ENCODE measurements at regions not wholly inside any gene's neighbourhood (a gene's known extent, or its start where the extent isn't known, plus 50 kb on each side); places are given as distances from the start of the nearest gene placed in this dataset.

DNA sequence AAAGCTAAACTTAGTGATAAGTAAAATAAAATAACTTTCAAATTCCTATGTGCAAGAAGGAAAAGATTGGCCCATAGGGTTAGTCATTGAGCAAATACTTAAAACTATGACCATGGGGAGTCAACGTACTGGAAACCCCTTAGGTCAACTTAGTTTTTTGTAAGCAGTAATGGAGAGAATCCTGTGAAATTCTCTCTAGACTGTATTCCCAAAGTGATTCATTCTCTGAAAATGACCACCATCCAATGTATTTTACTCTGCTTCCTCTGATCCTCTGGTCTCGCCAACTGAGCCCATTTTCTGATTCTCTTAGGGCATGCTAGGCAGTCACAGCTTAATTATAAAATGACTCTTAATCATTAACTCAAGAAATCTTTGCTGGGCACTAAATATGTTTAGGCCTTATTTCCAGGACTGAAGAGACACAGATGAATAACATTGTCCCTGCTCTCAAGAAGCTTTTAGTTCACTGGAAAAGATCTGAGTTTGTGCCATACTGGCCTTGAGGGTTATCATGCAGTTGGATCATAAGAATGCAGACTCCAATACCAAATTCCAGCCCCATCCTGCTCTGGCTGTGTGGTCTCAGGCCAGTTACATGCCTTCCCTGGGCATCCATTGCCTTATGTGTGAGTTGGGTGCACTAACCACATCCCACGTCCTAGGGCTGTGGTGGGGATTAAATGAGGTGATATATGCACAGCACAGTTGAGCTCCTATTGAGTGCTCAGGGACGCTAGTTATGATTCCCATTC lies 732.4 kb downstream of the AACS start:
- H3K36me3 Mint-ChIP-seq = peaks cover 65% of the 10 kb centered on the region
- ATAC-seq (no peak), DNase-seq (ENCODE audit: low spot score) (no peak)
- ChIA-PET CTCF (no interaction called here), POLR2A (no interaction called here)
- H3K4me1 Mint-ChIP-seq = no peaks in the 10 kb centered on the region
- no peak overlapping the region for H3K27ac Mint-ChIP-seq
- peaks cover 76% of the 10 kb centered on the region for H3K9me3 Mint-ChIP-seq
- H3K4me3 Mint-ChIP-seq = no peak overlapping the region
- H3K27me3 Mint-ChIP-seq (ENCODE audit: low read depth) = peaks cover 6% of the 10 kb centered on the region
- no peak for TF ChIP-seq FOXP4 (CRISPR knock-in tag; IDR thresholded peaks at IDR 0.05)
- no peak for TF ChIP-seq CREM (CRISPR knock-in tag; IDR thresholded peaks at IDR 0.05)
- TF ChIP-seq NFE2L1 (CRISPR knock-in tag; IDR thresholded peaks at IDR 0.05) = no peak
- no peak for TF ChIP-seq ELF4 (CRISPR knock-in tag; IDR thresholded peaks at IDR 0.05; ENCODE audit: low read depth)
- no peak for TF ChIP-seq STAT6 (CRISPR knock-in tag; conservative IDR thresholded peaks at IDR 0.05; ENCODE audit: low read depth)
- TF ChIP-seq JUN (CRISPR knock-in tag; IDR thresholded peaks at IDR 0.05) = no peak
- no peak for TF ChIP-seq ZNF532 (CRISPR knock-in tag; IDR thresholded peaks at IDR 0.05; ENCODE audit: borderline replicate concordance)
- TF ChIP-seq MAX (CRISPR knock-in tag; IDR thresholded peaks at IDR 0.05) = no peak
- TF ChIP-seq TEAD4 (CRISPR knock-in tag; IDR thresholded peaks at IDR 0.05) = no peak
- no peak for TF ChIP-seq EMX1 (CRISPR knock-in tag; IDR thresholded peaks at IDR 0.05)
- no peak for TF ChIP-seq FOXK1 (CRISPR knock-in tag; IDR thresholded peaks at IDR 0.05)

DNA sequence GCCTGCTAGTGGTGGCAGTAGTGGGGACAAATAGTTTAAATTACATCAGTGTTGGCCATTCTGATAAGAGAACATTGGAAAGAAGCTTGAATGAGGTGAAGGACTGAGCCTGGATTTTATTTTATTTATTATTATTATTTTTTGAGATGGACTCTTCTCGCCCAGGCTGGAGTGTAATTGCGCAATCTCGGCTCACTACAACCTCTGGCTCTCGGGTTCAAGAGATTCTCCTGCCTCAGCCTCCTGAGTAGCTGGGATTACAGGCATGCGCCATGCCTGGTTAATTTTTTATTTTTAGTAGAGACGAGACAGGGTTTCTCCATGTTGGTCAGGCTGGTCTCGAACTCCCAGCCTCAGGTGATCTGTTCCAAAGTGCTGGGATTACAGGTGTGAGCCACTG lies 739.4 kb downstream of the AACS start:
- ChIA-PET POLR2A (no interaction called here), CTCF (no interaction called here)
- no peak overlapping the region for H3K27ac Mint-ChIP-seq
- no peak for ATAC-seq
- peaks cover 71% of the 10 kb centered on the region for H3K36me3 Mint-ChIP-seq
- H3K4me3 Mint-ChIP-seq = no peak overlapping the region
- H3K27me3 Mint-ChIP-seq (ENCODE audit: low read depth) = peaks cover 10% of the 10 kb centered on the region
- no peaks in the 10 kb centered on the region for H3K4me1 Mint-ChIP-seq
- no peak for DNase-seq (ENCODE audit: low spot score)
- no peak for TF ChIP-seq MXD4 (CRISPR knock-in tag; IDR thresholded peaks at IDR 0.05; ENCODE audit: borderline replicate concordance)
- TF ChIP-seq PREB (CRISPR knock-in tag; IDR thresholded peaks at IDR 0.05; ENCODE audit: borderline replicate concordance) = no peak
- no peak for TF ChIP-seq HMGA2 (CRISPR knock-in tag; IDR thresholded peaks at IDR 0.05)
- TF ChIP-seq RORB (CRISPR knock-in tag; IDR thresholded peaks at IDR 0.05) = no peak
- TF ChIP-seq NFATC4 (CRISPR knock-in tag; IDR thresholded peaks at IDR 0.05) = no peak
- TF ChIP-seq, protein P1, sequence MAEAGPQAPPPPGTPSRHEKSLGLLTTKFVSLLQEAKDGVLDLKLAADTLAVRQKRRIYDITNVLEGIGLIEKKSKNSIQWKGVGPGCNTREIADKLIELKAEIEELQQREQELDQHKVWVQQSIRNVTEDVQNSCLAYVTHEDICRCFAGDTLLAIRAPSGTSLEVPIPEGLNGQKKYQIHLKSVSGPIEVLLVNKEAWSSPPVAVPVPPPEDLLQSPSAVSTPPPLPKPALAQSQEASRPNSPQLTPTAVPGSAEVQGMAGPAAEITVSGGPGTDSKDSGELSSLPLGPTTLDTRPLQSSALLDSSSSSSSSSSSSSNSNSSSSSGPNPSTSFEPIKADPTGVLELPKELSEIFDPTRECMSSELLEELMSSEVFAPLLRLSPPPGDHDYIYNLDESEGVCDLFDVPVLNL (CRISPR knock-in tag; IDR thresholded peaks at IDR 0.05; ENCODE audit: borderline replicate concordance, low read depth) = no peak
- H3K9me3 Mint-ChIP-seq = peaks cover 79% of the 10 kb centered on the region
